Inferior parietal cortex (tissue), 1 donor: ENCODE measurements at regions not wholly inside any gene's neighbourhood (a gene's known extent, or its start where the extent isn't known, plus 50 kb on each side); places are given as distances from the start of the nearest gene placed in this dataset.

Experiments used
- DNase-seq: peaks from one replicate; pipeline ENCODE4 v3.0.0-alpha.2; 2016; ENCODE audit errors: extremely low spot score

- no peak for DNase-seq
These were observed 94.8 kb downstream of the MIS18A start for GRCh38 chr21:32184065-32184464.

GRCh38 chr21:32183396-32183795, 95.5 kb downstream of the MIS18A start:
- no peak for DNase-seq

- DNase-seq, result no peak
These were observed 96.4 kb downstream of the MIS18A start for GRCh38 chr21:32182449-32182848.

DNA sequence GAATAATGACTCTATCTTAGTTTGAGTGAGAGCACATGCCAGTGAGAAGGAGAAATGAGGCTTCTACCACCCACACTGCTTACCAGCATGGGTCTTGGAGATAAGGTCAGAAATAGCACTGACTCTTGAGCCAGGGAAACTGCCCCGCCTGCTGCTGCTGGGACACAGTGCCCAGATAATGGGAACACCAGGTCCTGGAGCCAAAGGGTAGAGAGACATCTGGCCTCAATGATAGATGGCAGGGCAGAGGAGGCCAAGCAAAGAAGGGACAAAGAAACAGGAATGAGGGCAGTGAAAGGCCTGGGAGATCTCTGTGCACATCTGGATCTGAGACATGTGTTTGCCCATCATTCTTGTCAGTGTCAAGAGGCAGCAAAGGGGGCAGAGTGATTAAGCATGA, 97.4 kb downstream of the MIS18A start:
- DNase-seq, result no peak

DNA sequence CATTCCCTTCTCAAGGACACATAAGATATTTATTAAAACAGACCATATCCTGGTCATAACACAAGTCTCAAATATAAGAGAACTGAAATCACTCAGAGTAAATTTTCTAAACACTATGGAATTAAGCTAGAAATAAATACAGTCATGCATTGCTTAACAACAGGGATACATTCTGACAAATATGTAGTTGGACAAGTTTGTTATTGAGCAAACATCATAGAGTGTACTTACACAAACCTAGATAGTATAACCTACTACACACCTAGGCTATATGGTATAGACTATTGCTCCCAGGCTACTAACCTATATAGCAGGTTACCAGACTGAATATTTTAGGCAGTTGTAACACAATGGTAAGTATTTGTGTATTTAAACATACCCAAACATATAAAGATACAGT, 104.0 kb downstream of the MIS18A start:
- no peak for DNase-seq

- no peak for DNase-seq
These were observed 105.6 kb downstream of the MIS18A start for GRCh38 chr21:32173121-32173724.

DNA sequence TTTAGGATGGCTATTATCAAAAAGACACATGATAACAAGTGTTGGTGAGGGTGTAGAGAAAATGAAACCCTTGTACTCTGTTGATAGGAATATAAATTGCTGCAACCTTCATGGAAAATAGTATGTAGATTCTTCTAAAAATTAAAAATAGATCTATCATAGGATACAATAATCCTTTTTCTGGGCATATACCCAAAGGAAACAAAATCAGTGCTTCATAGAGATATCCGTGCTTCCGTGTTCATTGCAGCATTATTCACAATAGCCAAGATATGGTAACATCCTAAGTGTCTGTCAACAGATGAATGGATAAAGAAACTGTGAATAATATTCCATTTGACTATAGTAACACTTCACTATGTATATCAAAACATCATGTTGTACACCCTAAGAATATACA, 106.7 kb downstream of the MIS18A start:
- no peak for DNase-seq

GRCh38 chr21:32167513-32167912, 111.3 kb downstream of the MIS18A start:
- DNase-seq, result no peak

DNA sequence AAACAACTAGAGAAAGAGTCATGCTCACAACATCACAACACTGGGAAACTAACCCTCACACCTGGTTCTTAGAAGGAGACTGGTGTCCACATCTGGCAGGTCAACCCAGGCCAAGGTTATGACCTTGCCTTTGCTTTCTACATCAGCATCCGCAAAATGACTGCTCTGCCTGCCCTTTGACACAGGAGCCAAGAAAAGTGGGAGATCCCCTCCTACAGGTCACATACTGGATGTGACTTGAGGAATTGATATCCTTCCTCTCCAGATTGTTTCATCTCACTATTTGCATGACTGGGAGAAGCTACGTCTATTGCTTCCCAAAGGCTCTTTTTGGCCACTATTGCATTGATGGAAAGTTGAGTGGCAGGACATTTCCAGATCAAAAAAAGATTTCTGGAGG, 115.5 kb downstream of the MIS18A start:
- DNase-seq, result no peak

- no peak for DNase-seq
These were observed 116.0 kb downstream of the MIS18A start for GRCh38 chr21:32162727-32163320.

DNA sequence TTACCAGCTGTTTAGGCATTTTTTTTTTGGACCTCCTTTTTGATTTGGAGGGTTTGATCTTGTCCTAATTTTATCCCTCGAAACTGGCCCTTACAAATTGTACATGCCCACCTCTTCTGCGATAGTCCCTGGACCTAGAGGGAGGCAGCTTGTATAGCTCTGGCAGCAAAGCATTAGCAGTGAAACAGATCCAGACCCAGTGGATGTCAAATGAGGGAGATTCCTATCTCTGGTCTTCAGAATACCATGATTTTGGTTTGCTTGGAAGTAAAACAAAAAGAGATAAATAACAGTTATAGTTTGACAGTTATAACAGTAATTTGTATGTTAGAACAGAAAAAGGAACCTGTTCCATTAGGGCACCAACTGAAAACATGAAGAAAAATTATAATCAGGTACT, 123.6 kb downstream of the MIS18A start:
- no peak for DNase-seq

- no peak for DNase-seq
These were observed 131.8 kb downstream of the MIS18A start for GRCh38 chr21:32147041-32147440.

- DNase-seq, result no peak
These were observed 134.0 kb downstream of the MIS18A start for GRCh38 chr21:32144851-32145250.

DNA sequence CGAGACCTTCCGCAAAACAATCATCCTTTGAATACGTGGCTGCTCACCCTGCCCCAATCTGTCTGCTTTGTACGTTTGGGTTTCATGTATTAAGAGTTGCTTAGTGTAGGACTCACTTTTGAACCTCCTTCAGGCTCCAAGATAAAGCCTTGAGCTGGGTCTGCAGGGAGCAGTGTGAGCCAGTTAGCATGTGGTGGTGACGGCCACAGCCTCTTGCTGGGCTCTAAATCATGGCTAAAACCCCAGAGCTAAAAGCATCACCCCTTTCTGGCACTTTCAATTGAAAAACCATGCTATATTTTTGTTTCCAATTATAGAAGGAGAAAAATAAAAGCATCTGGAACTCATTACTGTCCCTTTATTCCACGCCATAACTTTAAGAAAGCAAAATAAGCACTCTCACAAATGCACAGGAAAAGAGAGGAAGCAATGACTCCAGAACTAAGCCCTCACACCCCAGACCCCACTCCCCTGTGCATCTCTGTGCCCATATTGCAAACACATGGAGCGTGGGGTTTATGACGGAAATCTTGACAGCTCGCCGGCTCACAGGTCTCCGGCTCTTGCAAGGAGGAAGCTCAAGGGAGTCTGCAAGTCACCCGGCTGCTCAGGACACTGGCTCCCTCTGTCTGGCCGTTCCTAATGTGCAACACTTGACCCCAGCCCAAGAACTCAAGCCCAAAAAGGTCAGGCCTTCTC, 135.5 kb downstream of the MIS18A start:
- DNase-seq, result no peak

DNA sequence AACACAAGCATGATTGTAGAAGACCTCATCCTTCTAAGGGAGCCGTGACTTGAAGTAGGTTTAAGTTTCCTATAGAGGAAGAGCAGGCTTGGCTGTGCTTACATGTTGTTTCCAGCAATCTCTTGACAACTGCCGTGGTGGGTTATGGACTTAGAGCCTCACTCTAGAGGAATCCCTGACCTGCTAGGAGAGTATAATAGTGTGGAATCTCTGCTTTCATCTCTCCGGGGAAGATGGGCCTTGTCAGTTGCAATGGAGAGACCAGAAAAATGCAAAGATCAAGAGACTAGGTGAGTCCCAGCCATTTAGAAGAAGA, 137.6 kb downstream of the MIS18A start:
- no peak for DNase-seq

DNA sequence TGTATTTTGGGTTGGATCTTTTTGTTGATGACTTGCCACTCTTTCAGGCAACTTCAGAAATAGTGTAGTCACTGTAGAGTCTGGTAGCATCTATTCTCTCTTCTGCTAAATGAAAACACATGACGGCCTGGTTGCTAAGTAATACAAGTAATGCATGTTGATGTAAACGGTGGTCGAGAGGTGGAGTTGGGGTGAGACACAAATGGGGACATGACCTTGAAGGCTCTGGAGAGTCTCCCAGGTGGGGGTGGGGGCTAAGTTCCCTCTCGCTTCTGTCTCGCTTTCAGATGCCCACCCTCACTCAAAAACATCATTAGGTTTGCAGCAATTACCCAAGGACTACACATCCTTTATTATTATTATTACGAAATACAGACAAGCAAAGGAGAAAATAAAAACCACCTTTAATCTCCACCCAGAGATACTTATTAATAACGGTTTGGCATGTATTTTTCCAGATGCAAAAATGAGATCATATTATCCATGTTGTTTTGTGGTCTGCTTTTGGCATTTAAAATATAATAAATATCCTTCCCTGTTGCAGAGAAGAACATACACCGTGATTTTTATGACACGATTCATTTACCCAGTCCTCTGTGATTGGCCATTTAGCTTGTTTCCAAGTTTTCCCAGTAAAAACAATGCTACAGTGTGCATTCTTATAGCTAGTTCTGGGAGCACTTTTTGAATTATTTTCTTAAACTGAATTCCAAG, 138.1 kb downstream of the MIS18A start:
- DNase-seq, result no peak

- DNase-seq, result no peak
These were observed 138.7 kb downstream of the MIS18A start for GRCh38 chr21:32140151-32140550.

DNA sequence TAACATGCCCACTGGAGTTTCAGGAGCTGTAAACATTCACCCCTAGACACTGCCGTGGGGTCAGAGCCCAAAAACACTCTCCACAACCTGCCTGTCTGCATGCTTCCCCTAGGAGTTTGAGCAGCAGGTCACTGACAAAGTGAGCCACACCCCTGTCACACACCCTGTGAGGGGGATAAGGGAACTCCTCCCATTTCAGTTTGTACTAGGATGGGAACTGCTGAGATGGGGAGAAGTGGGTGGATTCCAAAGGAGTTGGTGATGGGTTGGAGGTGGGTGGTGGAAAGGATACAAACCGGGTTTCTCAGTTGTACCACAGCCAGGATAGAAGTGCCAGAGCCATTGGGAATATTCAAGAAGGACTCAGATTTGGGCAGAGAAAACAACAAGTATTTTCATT, 140.2 kb downstream of the MIS18A start:
- no peak for DNase-seq

- DNase-seq, result no peak
These were observed 140.9 kb downstream of the MIS18A start for GRCh38 chr21:32137931-32138330.

DNA sequence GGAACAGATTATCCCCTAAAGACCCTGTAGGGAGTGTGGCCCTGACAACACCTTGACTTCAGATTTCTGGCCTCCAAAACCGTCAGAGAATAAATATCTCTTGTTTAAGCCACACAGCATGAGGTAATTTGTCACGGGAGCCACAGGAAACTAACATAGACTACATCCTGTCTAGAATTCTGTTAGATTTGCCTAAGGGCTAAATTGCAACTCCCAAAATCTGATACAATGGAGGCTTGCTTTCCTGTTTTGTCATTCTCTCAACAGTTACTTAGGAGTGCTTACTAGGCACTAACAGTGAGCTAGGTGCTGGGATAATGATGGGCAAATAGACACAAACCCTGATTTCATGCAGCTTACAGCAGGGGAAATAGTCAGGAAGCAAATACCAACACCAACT, 141.6 kb downstream of the MIS18A start:
- DNase-seq, result no peak

DNA sequence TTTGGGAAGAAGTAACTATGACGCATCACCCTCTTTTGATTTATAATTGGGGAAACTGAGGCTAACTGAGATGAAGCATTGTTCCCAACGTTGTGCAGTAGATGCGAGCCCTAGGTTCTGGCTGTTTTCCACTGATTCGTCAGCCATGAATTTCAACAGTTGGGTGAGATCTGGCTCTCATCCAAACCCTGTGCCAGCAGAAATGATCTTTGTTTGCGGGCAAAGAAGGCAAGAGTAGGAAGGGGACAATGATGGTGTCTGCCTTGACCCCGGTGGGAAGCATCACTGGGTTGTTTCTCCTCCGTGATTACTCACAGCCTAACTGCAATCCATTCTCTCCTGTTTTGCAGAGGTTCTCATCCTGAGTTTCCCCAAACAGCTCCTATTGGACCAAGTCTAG, 142.3 kb downstream of the MIS18A start:
- DNase-seq, result no peak

GRCh38 chr21:32135401-32136363, 143.2 kb downstream of the MIS18A start:
- DNase-seq, result peak; percentile 64
